Osteocyte (in vitro differentiated cells): ENCODE measurements at regions not wholly inside any gene's neighbourhood (a gene's known extent, or its start where the extent isn't known, plus 50 kb on each side); places are given as distances from the start of the nearest gene placed in this dataset.

Source experiments
- DNase-seq: peaks from one replicate; pipeline ENCODE4 v3.0.0; 2021; ENCODE audit warnings: mixed read lengths; ENCODE audit not compliant: unreplicated experiment; ENCODE audit errors: extremely low spot score
- H3K27ac Mint-ChIP-seq: one replicate; pipeline ENCODE4 v1.8.0; 2021; ENCODE audit warnings: mild to moderate bottlenecking, mixed read lengths; ENCODE audit not compliant: unreplicated experiment
- H3K27me3 Mint-ChIP-seq: one replicate; pipeline ENCODE4 v1.8.0; 2021; ENCODE audit warnings: mixed read lengths; ENCODE audit not compliant: unreplicated experiment
- H3K36me3 Mint-ChIP-seq: one replicate; pipeline ENCODE4 v1.8.0; 2021; ENCODE audit warnings: mixed read lengths; ENCODE audit not compliant: unreplicated experiment
- H3K4me1 Mint-ChIP-seq: one replicate; pipeline ENCODE4 v1.8.0; 2021; ENCODE audit warnings: mixed read lengths; ENCODE audit not compliant: unreplicated experiment
- H3K4me3 Mint-ChIP-seq: one replicate; pipeline ENCODE4 v1.8.0; 2021; ENCODE audit warnings: mild to moderate bottlenecking, moderate library complexity, mixed read lengths; ENCODE audit not compliant: unreplicated experiment
- H3K9me3 Mint-ChIP-seq: one replicate; pipeline ENCODE4 v1.8.0; 2021; ENCODE audit warnings: mixed read lengths; ENCODE audit not compliant: unreplicated experiment
- CTCF ChIP-seq: fragments of 200-600 bp; sonication (generic); IDR thresholded peaks from 2 replicates; pipeline ENCODE4 v1.5.0; 2021; ENCODE audit warnings: antibody characterized with exemption, mild to moderate bottlenecking, moderate library complexity

GRCh38 chr18:78861116-78861515 lies 118.5 kb upstream of the SALL3 start:
- DNase-seq = no peak

DNA sequence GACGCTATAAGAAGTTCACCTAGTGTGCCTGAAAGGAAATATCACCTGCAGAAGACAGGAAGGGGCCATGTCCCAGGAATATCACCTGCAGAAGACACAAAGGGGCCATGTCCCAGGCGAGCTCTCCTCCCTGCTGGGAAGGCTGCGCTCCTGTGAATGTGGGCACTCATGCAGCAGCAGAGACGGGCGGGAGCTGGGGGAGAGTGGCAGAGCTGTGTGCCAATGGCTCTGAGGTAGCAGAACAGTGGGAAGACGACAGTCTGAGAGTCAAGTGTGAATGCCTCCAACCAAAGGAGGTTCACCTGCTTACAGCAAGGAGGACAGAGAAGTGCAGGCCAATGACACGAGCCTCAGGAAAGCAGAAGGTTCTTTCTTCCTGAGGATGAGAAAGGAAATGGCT lies 117.9 kb upstream of the SALL3 start:
- no peaks in the 10 kb centered on the region for H3K36me3 Mint-ChIP-seq
- H3K27me3 Mint-ChIP-seq = no peaks in the 10 kb centered on the region
- no peak for DNase-seq
- no peak overlapping the region for H3K27ac Mint-ChIP-seq
- no peak for TF ChIP-seq CTCF
- no peaks in the 10 kb centered on the region for H3K4me1 Mint-ChIP-seq
- no peak overlapping the region for H3K4me3 Mint-ChIP-seq
- peaks cover 43% of the 10 kb centered on the region for H3K9me3 Mint-ChIP-seq

More at GRCh38 chr18:78861116-78861515, 118.5 kb upstream of the SALL3 start:
- no peak overlapping the region for H3K27ac Mint-ChIP-seq
- TF ChIP-seq CTCF = no peak
- H3K4me1 Mint-ChIP-seq = no peaks in the 10 kb centered on the region
- peaks cover 43% of the 10 kb centered on the region for H3K9me3 Mint-ChIP-seq
- H3K4me3 Mint-ChIP-seq = no peak overlapping the region
- H3K36me3 Mint-ChIP-seq = no peaks in the 10 kb centered on the region
- no peaks in the 10 kb centered on the region for H3K27me3 Mint-ChIP-seq

- Mint-ChIP-seq H3K36me3 (no peaks in the 10 kb centered on the region), H3K4me1 (no peaks in the 10 kb centered on the region), H3K27me3 (no peaks in the 10 kb centered on the region), H3K4me3 (no peak overlapping the region), H3K9me3 (peaks cover 43% of the 10 kb centered on the region), H3K27ac (no peak overlapping the region)
- TF ChIP-seq CTCF = no peak
- no peak for DNase-seq
These were observed 117.2 kb upstream of the SALL3 start for GRCh38 chr18:78862395-78862794.

DNA sequence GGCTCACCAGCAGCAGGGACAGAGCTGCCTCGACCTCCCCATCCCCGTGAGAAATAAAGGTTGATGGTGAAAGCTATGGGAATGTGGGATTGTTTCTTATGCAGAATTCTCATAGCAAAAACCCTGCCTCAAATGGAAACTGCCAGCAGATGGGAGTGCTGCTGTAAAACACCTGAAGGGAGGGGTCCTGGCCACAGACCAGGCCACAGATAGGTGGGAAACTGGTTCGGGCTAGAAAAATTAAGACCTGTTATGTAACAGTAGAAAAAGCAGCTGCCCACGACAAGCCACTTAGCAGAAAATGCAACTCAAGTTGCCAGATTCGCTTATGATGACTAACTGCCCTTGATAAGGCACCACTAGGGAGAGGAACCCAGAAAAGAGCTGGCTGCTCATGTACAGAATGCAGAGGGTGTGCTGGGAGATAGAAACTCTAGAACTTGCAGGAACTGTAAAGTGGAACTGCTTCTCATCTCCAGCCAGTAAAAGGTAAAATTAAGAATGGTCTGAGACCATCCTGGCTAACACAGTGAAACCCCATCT lies 114.5 kb upstream of the SALL3 start:
- Mint-ChIP-seq H3K4me3 (no peak overlapping the region), H3K9me3 (peaks cover 34% of the 10 kb centered on the region)
- TF ChIP-seq CTCF = no peak

DNA sequence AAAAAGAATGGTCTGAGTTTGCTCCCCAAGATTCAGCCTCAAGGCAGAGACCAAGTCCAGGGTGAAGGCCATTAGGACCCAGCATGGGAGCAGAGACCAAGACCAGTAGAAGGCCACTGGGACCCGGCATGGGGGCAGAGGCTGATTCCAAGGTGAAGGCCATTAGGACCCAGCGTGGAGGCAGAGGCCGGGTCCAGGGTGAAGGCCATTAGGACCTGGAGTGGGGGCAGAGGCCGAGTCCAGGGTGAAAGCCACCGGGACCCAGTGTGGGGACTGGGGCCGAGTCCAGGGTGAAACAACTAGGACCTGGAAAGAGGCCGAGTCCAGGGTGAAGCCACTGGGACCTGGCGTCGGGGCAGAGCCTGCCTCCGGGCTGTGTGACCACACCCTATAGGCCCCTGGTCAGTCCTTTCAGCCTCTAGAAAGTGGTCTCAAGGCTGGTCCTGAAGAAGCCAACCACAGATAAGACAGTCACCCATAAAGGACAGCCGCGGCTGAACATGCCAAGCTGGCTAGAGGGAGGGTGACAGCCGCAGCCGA lies 113.8 kb upstream of the SALL3 start:
- Mint-ChIP-seq H3K4me1 (no peaks in the 10 kb centered on the region), H3K4me3 (no peak overlapping the region), H3K9me3 (peaks cover 30% of the 10 kb centered on the region), H3K27me3 (no peaks in the 10 kb centered on the region), H3K36me3 (no peaks in the 10 kb centered on the region), H3K27ac (no peak overlapping the region)
- no peak for TF ChIP-seq CTCF
- DNase-seq = no peak

More for the DNA sequence above, 114.5 kb upstream of the SALL3 start:
- Mint-ChIP-seq H3K27me3 (no peaks in the 10 kb centered on the region), H3K4me1 (no peaks in the 10 kb centered on the region), H3K36me3 (no peaks in the 10 kb centered on the region), H3K27ac (no peak overlapping the region)
- DNase-seq = no peak
